Fibroblast of mammary gland (primary cell): ENCODE measurements at regions not wholly inside any gene's neighbourhood (a gene's known extent, or its start where the extent isn't known, plus 50 kb on each side); places are given as distances from the start of the nearest gene placed in this dataset.
A peak's percentile ranks its signal among the peaks of the same experiment; 100 is the strongest.

ENCODE experiments used
- DNase-seq: peaks from one replicate; pipeline ENCODE4 v3.0.0-alpha.2; 2010; ENCODE audit warnings: low read depth
- H3K4me3 ChIP-seq: 2 replicates; pipeline ENCODE4 v1.5.1; 2011; ENCODE audit warnings: low read depth, mild to moderate bottlenecking, low read length, moderate library complexity; ENCODE audit not compliant: control insufficient read depth
- TF ChIP-seq, protein P1 (sequence below): conservative IDR thresholded peaks from 2 replicates; pipeline ENCODE4 v1.5.1; 2011; ENCODE audit warnings: low read depth, low read length, inconsistent platforms; ENCODE audit not compliant: control insufficient read depth, insufficient read depth

DNA sequence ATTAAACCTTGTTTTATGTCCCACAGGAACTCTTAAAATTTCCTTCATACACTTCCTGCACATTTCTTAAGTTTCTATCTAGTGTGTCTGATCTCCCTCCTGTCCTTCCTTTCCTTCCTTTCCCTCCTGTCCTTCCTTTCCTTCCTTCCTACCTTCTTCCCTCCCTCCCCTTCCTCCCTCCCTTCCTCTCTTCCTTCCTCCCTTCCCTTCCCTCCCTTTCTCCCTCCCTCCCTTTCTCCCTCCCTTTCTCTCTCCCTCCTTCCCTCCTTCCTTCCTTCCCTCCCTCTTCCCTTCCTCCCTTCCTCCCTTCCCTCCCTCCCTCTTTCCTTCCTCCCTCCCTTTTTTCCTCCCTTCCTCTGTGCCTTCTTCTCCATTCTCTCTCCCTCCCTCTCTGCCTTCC, 414.9 kb downstream of the ENC1 start:
- H3K4me3 ChIP-seq = no peak overlapping the region
- DNase-seq = no peak
- TF ChIP-seq, protein P1, sequence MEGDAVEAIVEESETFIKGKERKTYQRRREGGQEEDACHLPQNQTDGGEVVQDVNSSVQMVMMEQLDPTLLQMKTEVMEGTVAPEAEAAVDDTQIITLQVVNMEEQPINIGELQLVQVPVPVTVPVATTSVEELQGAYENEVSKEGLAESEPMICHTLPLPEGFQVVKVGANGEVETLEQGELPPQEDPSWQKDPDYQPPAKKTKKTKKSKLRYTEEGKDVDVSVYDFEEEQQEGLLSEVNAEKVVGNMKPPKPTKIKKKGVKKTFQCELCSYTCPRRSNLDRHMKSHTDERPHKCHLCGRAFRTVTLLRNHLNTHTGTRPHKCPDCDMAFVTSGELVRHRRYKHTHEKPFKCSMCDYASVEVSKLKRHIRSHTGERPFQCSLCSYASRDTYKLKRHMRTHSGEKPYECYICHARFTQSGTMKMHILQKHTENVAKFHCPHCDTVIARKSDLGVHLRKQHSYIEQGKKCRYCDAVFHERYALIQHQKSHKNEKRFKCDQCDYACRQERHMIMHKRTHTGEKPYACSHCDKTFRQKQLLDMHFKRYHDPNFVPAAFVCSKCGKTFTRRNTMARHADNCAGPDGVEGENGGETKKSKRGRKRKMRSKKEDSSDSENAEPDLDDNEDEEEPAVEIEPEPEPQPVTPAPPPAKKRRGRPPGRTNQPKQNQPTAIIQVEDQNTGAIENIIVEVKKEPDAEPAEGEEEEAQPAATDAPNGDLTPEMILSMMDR = no peak

DNA sequence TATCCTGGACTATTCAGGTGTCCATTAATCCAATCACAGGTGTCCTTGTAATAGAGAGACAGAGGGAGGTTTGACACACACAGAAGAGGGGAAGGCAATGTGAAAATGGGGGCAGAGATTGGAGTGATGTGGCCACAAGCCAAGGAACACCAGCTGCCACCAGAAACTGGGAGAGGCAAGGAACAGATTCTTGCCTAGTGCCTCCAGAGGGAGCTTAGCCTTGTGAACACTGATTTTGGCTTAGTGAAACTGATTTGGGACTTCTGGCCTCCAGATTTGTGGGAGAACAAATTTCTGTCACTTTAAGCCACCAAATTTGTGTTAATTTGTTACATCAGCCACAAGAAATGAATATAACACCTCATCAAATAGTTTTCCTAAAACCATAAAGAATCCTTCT, 416.2 kb downstream of the ENC1 start:
- H3K4me3 ChIP-seq = no peak overlapping the region
- TF ChIP-seq, protein P1 = no peak
- DNase-seq = no peak

DNA sequence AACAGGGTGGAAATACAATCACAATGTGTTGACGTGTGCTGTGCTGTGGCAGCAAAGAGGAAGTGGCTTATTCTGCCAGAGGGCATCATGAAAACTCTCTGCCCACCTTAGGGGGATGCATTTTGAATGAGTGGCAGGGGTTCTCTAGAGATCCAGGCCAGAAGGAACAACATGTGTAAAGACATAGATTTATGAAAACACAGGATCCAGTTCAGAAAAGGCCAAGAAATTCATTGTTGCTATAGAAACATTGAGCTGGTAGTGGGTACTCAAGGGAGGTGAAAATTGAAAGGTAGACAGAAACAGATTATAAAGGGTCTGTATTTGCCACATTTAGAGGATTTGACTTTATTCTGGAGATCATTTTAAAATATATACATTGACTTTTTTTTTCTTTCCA, 417.7 kb downstream of the ENC1 start:
- TF ChIP-seq, protein P1 = no peak
- H3K4me3 ChIP-seq = no peak overlapping the region
- DNase-seq = no peak

DNA sequence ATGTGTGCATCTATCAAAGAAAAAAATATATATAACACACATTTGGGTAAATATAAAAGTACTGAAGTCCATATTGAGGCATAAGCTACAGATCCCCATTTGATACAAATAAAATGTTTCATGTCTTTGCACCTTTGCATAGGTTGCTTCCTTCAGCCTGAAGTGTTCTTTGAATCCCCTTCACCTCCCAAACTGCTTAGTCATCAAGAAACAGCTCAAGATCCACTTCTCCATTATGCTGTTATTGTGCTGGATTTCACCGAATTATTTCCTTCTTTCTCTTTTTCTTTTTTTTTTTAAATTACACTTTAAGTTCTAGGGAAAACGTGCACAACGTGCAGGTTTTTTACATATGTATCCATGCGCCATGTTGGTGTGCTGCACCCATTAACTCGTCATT, 419.1 kb downstream of the ENC1 start:
- TF ChIP-seq, protein P1 = no peak
- no peak for DNase-seq
- H3K4me3 ChIP-seq = no peak overlapping the region

DNA sequence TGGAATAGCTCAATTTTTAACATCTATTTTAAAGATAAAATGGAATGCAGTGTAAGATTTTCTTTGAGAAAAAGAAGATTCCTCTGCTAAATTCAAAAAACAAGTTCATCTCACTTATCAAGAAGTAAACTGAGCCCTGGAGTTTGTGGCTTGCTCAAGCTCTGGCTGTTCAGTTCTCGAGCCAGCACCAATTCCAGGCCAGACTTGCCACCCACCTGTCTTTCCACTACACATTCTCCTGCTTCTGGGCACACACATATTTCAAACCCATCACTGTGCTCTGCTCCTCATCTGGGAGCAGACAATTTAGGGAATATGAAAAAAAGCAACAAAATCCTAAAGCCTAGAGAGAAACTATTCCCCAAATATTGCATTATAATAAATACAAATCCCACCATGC, 424.5 kb downstream of the ENC1 start:
- no peak for DNase-seq
- TF ChIP-seq, protein P1 = no peak
- no peak overlapping the region for H3K4me3 ChIP-seq

DNA sequence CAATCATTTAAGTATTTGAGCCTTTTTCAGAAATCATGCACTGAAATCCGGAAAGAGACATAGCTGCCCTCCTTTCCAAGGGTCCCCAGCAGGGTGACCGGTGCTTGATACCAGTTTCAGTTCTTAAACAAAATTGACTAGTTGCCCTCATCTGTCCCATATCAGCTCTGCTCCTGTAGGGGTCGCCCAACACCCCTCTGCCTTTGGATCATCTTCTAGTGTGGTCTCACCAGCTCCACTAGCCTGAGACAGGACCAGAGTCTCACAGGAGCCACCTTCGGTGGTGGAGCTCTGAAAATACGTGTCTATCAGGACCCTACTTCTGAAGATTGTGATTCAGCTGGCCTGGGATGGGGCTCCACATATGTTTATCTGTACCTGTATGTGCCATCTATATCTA, 428.2 kb downstream of the ENC1 start:
- TF ChIP-seq, protein P1 = peak; percentile 65
- H3K4me3 ChIP-seq = no peak overlapping the region
- peak; percentile 50 for DNase-seq

DNA sequence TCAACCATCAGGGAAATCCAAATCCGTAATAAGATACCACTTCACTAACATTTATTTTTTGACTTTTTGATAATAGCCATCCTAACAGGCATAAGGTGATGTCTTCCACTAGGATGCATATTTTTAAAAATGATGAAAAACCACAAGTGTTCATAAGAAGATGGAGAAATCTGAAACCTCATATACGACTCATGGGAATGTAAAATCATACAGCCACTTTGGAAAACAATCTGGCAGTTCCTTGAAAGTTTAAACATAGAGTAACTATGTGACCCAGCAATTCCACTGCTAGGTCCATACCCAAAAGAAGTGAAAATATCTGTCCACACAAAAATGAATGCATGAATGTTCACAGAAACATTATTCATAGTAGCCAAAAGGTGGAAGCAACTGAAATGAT, 431.0 kb downstream of the ENC1 start:
- no peak for DNase-seq
- TF ChIP-seq, protein P1 = no peak
- no peak overlapping the region for H3K4me3 ChIP-seq
